ENCODE measurements at regions not wholly inside any gene's neighbourhood (a gene's known extent, or its start where the extent isn't known, plus 50 kb on each side); places are given as distances from the start of the nearest gene placed in this dataset.

GRCh38 chr19:31553112-31553845 lies 204.0 kb upstream of the TSHZ3 start:
- Histone ChIP-seq H3K27ac (ENCODE audit: extremely low read length, insufficient read depth, low read length) (no peak overlapping the region), H3K4me3 (replicated peaks in 1 of 3; ENCODE audit: insufficient read depth in 1 of 3, low read depth in 2 of 3, low read length in 3 of 3) (no peak overlapping the region), H3K27me3 (ENCODE audit: control insufficient read depth in 1 of 2, insufficient read depth in 2 of 2, low read length in 2 of 2) (no peaks in the 10 kb centered on the region), H3K4me1 (ENCODE audit: insufficient read depth, low read length) (no peaks in the 10 kb centered on the region), H3K4me2 (ENCODE audit: low read depth, low read length) (no peak overlapping the region), H3K9ac (ENCODE audit: insufficient read depth, low read depth, low read length) (no peak overlapping the region), H4K20me1 (ENCODE audit: insufficient read depth, low read length) (no peaks in the 10 kb centered on the region), H3K36me3 (replicated peaks in 1 of 2; ENCODE audit: control insufficient read depth in 1 of 2, insufficient read depth in 2 of 2, low read length in 2 of 2) (no peaks in the 10 kb centered on the region), H3K79me2 (ENCODE audit: insufficient read depth, low read length) (no peaks in the 10 kb centered on the region), H3K9me3 (ENCODE audit: low read length) (peaks cover 96% of the 10 kb centered on the region), H2AFZ (ENCODE audit: low read length) (no peak overlapping the region)
- ATAC-seq, result no peak
- intact Hi-C loops (cut with micrococcal nuclease; ENCODE audit: unreplicated experiment) (no loop called here), in situ Hi-C loops (cut with HindIII; ENCODE audit: extremely low pct_ligation_motif_present, low pct_unique_long_range_greater_than_20kb) (no loop called here)
- no peak for FAIRE-seq
- WGBS (ENCODE audit: low lambda C conversion rate), result 22% methylated on average over 9 of the region's 9 CpGs
- DNase-seq (ENCODE audit: low spot score), result no peak
- ChIA-PET CTCF (ENCODE audit: low intra/inter-chr PET ratio, low total read pairs) (no interaction called here), POLR2A (no interaction called here)
- no TSS peak for BruUV-seq (replicated peaks)
- TF ChIP-seq ZNF501 (CRISPR knock-in tag; IDR thresholded peaks at IDR 0.05) (no peak), LRRFIP1 (CRISPR knock-in tag; conservative IDR thresholded peaks at IDR 0.05) (no peak), GABPA (IDR thresholded peaks at IDR 0.05; ENCODE audit: low read depth, low read length) (no peak), GABPA (CRISPR knock-in tag; IDR thresholded peaks at IDR 0.05; ENCODE audit: low read depth) (no peak), PAXIP1 (CRISPR knock-in tag; conservative IDR thresholded peaks at IDR 0.05) (no peak), PBX2 (CRISPR knock-in tag; IDR thresholded peaks at IDR 0.05) (no peak), ZNF562 (CRISPR knock-in tag; IDR thresholded peaks at IDR 0.05; ENCODE audit: borderline replicate concordance) (no peak), NR3C1 (CRISPR knock-in tag; IDR thresholded peaks at IDR 0.05) (no peak), ZBTB4 (CRISPR knock-in tag; IDR thresholded peaks at IDR 0.05; ENCODE audit: borderline replicate concordance) (no peak), CEBPB (IDR thresholded peaks at IDR 0.05; ENCODE audit: borderline replicate concordance, low read depth, low read length) (no peak), GPBP1L1 (CRISPR knock-in tag; IDR thresholded peaks at IDR 0.05) (no peak), ZNF20 (CRISPR knock-in tag; IDR thresholded peaks at IDR 0.05) (no peak)

Data from HepG2 (cell line).